Myocyte (in vitro differentiated cells): ENCODE measurements at regions not wholly inside any gene's neighbourhood (a gene's known extent, or its start where the extent isn't known, plus 50 kb on each side); places are given as distances from the start of the nearest gene placed in this dataset.
"Not testable (repeated sequence)": the region's sequence is repeated elsewhere in the genome, so short reads cannot be mapped to it uniquely, and the experiment has no call there.

ENCODE experiments used
- DNase-seq: peaks from one replicate; pipeline ENCODE4 v3.0.0-alpha.2; 2012; ENCODE audit warnings: low read depth

- no peak for DNase-seq
These were observed 148.8 kb downstream of the CCNG2 start for GRCh38 chr4:77305766-77306165.

DNA sequence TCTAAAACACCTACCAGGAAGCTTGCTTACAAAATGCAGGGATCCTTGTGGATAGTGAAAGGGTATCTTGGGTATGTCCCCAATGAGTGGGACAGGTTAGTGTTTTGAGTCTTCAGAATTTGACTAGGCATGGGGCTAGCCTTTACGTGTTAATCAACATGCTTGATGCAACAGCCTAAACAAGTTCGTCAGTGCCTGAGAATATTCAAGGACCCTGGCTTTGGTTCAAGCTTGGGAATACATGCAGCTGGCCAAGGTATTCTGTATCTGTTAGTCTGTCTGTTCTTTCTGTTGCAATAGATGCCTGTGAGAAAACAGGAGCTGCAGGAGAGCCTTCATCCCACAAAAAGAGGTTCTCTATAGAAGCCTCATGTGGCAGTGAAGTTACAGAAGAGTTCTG, 149.5 kb downstream of the CCNG2 start:
- DNase-seq: no peak

GRCh38 chr4:77308843-77309242, 151.8 kb downstream of the CCNG2 start:
- peak; percentile 57 for DNase-seq

GRCh38 chr4:77309496-77309895, 152.5 kb downstream of the CCNG2 start:
- no peak for DNase-seq

GRCh38 chr4:77310931-77311330, 153.9 kb downstream of the CCNG2 start:
- DNase-seq: peak; percentile 29

DNA sequence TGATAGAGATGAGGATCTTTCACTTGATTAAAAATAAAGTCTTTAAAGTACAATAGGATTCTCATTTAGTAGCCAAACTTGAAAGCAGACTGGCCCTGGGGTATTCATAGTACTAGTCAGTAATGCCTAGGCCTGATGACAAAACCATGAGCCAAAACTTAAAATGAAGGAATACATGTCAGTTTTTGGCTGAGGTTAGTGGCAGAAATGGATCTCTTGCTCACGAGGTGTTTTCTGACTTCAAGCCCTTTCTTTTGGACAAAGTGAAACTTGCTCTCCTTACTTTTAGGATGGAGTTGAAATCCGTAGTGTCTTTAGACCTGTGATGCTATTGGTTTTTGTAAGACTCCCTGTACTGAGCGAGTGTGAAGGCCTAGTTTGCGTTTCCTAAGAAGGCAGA, 157.7 kb downstream of the CCNG2 start:
- no peak for DNase-seq

DNA sequence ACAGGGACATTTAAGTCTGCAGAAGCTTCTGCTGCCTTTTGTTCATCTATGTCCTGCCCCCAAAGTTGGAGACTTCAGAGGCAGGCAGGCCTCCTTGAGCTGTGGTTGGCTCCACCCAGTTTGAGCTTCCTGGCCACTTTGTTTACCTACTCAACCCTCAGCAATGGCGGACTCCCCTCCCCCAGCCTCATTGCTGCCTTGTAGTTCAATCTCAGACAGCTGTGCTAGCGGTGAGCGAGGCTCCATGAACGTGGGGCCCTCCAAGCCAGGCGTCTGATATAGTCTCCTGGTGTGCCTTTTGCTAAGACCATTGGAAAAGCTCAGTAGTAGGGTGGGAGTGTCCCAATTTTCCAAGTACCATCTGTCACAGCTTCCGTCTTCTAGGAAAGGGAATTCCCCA, 170.1 kb downstream of the CCNG2 start:
- no peak for DNase-seq

DNA sequence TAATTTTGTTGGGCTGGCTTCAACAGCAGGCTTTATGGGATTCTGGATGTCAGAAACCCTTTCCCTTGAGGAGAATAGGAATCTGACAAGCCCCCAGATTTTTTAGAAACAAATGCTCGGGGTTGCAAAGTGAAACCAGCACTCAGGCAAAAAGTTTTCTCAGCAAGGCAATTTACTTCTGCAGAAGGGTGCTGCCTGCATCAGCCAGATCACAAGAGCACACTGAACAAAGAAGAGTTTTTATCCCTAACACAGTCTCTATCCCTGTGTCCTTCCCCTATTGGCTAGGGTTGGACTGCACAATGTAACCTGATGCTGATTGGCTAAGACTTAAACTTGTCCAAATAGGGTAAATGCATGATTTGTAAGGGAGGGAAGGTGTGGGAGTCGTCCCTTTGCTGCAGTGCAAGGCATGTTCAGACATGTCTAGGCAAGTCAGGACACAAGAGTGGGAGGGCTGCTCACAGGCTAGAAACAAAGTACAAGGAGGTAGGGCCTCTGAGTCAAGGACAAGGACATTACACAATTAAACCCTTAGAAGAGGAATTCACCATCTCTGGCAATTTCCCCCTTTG, 175.8 kb downstream of the CCNG2 start:
- no peak for DNase-seq

DNA sequence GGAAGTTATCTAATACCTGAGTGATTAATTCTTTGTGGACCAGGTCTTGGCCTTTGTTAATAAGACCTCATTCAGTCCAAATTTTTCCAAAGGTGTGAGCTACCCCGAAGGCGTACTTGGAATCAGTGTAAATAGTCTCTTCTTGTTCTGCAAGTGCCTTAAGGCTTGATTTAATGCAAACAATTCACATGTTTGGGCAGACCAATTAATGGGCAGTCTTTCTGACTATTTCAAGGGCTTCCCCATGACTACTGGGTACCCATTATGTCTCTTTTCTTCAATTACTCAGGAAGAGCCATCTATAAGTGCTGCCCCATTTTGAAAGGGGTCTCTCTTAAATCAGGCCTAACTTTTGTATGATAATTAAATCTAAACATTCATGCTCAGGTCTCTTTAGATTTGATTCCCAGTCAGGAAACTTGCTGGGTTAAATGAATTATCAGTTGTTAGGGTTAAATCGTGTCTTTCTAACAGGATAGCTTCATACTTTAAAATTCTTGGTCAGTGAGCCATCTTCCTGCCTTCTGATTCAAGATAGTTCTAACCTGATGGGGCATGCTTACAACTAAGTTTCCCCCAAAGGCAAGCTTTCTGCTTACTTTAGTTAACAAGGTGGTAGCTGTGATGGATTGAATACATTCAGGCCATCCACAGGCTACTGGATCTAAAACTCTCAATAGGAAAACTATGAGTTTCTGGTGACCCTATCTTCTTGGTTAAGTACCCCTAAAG, 179.6 kb downstream of the CCNG2 start:
- DNase-seq: no peak

GRCh38 chr4:77342170-77342810, 185.3 kb downstream of the CCNG2 start:
- DNase-seq: no peak

GRCh38 chr4:77344001-77344400, 187.0 kb downstream of the CCNG2 start:
- DNase-seq: peak; percentile 13

- no peak for DNase-seq
These were observed 187.8 kb downstream of the CCNG2 start for GRCh38 chr4:77344784-77345183.

- DNase-seq: no peak
These were observed 190.5 kb downstream of the CCNG2 start for GRCh38 chr4:77347351-77347966.

DNA sequence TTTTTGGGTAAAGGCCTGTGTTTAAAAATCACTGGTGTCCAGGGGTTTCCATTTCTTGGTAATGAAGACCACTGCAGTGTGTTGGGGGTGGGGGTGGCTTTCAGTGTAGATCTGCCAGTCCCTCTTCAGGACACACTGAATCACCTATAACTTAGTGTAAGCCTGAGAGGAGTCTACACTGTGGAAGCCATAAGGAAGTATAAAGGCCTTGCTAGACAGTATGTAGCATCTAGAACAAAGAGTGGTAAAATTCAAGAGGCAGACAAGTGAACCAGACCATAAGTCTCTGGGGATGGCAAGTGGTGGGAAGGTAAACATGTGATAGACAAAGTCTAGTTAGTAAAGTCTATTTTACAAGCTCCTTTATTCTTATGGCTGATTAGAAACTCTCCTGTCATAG, 191.8 kb downstream of the CCNG2 start:
- no peak for DNase-seq

DNA sequence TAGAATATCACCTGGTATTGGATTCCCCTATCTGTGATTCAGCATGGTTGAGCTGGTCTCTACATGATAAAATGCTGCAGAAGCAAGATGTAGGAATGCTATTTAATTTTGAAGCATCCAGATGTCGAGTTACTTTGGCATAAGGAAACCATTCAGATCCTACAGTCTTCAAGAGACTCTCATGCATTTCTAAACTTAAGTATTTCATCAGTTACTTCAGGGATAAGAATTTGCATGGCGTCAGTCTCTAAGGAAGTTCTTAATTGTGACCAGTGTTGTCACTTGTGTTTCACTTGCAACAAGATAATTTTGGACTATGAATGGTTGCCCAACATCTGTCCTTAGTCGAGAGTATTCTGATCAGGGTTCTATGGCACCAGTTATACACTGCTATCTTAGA, 192.4 kb downstream of the CCNG2 start:
- no peak for DNase-seq

DNA sequence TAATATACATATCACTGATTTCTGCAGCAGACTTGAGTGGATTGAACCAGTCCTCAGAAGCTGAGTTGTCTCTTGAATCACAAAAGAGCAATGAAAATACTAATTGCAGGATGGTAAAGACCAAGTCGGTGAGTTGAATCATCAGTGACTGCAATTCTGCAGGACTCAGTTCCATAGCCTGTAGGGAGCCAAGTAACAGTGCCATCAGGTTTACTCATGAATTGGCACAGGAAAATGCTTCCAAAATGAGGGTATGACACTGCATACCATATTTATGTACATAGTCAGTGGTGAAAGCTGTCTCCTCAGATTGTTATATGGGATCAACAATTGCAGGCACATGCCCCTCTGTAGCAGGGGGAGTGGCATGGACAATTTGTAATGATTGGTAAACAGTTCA, 192.8 kb downstream of the CCNG2 start:
- DNase-seq: no peak

DNA sequence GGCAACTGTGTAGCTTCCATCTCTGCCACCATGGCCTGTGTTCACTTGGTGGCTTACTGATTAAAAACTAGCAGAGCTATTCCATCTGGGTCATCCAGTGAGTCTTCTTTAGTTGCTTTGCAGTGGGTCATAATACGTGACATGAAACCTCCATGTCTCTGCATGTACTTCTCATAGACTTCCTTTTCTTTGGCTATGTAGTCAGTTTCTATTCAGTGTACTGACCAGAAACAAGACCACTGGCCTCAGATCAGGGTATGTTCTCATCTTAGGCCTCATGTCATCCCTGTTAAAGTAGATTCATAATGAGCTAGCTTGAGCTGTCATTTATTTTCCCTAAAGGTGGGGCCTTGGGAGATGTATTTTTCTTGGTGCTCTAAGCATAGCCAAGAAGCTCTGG, 195.2 kb downstream of the CCNG2 start:
- DNase-seq: no peak

- DNase-seq: not testable (repeated sequence)
These were observed 196.8 kb downstream of the CCNG2 start for GRCh38 chr4:77353724-77354315.

DNA sequence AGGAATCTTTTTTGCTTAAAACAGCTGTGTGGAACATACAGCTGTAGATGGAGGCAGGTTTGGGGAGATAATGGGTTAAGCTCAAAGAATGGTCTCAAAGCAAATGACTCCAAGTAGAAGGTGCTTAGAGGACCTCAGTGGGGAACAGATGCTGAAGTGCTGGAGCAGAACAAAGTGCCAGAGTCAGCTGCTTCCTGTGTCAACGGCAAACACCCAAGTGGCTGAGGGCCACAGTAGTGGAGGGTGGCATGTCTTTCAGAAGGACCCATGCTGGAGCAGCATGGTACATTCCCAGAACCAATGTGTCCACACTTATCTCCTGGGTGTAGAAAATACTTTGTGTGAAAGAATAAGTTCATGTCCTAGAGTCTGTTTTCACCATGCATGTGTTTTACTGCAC, 197.5 kb downstream of the CCNG2 start:
- no peak for DNase-seq

DNA sequence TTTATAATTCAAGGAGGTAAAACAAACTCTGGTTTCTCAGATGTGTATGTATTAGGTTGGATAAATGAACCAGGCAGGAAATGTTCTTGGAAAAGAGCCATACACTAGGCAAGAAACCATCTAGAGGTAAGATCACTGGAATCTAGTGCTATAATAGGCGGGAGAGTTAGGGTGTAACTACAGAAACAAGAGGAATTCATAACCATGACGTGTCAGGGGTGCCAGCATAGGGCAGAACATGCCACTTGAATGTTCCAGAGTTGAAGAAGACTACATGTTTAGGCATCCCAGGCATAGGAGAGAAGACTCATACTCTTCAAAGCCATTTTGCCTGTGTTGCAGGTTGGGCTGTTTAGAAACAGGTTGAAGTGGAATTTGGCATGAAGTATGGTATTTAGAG, 198.7 kb downstream of the CCNG2 start:
- no peak for DNase-seq

GRCh38 chr4:77358315-77358928, 201.4 kb downstream of the CCNG2 start:
- DNase-seq: peak; percentile 59

DNA sequence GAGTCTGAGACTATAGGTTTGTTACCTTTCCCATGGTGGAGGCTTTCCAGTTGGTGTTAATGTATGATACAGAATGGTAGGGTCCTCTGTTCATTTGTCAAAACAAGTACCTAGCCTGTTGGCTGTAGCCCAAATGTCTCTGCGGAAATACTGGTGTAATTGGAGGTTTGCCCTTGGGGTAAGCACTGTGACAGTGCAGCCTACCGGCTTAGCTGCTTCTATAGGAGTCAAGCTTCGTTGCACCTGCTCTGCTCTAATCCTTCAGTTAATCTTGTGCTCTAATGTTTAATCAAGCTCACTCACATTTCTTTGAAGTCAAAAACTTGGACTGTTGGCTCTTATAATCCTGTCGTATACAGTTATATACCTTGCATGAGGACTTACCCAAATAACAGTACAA, 203.4 kb downstream of the CCNG2 start:
- no peak for DNase-seq
